GM21528 (cell line): ENCODE measurements at regions not wholly inside any gene's neighbourhood (a gene's known extent, or its start where the extent isn't known, plus 50 kb on each side); places are given as distances from the start of the nearest gene placed in this dataset.
"Not testable (repeated sequence)": the region's sequence is repeated elsewhere in the genome, so short reads cannot be mapped to it uniquely, and the experiment has no call there.

ENCODE experiments used
- ATAC-seq: cut with Tn5 transposase; IDR thresholded peaks from one replicate; pipeline ENCODE4 v1.9.1; 2021; ENCODE audit warnings: mild to moderate bottlenecking, moderate library complexity; ENCODE audit not compliant: unreplicated experiment, low FRiP score

DNA sequence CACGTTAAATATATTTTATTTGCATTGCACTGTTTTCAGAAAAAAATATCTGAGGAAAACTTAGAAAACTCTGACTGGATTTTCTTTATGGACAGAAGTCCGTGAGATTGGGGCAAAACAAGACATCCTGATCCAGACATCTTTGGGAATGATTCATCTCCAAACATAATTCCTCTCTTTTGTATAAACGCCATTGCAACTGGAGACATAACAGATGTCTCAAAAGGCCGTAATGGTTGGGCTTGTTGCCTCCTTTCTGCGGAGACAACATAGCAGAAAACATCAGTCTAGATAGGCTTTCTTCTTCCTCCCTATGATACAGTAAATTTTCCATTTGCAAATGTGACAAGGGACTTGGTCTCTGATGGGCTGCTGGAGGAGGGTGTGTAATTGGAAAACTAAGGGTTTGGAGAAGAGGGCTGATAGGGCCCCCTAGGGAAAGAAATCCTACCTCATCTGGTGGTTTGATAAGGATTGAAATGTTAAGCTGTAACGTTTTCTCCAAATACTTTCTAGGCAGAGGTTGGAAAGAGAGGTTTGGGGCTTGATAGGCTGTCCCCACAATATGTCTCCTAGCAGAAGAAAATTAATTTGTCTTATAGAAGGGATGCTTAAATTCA lies 631.5 kb upstream of the ST8SIA4 start:
- no peak for ATAC-seq

DNA sequence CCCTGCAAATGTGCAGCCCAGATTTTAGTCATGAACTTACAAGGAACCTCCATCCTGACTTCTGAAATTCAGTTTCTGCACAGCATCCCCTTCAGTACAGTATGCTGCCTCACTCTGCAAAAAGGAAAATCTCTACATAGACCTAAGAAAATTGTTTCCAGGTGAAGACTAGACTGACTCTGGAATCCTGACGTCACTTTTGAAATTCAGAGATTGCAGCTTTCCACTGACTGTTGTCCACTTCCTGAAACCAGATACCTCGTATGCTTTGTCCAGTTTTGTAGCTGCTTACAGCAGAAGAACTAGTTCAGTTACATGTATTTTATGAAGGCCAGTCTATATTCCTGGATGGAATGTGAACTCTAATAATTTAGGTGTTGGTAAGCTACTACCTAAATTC lies 629.3 kb upstream of the ST8SIA4 start:
- no peak for ATAC-seq

DNA sequence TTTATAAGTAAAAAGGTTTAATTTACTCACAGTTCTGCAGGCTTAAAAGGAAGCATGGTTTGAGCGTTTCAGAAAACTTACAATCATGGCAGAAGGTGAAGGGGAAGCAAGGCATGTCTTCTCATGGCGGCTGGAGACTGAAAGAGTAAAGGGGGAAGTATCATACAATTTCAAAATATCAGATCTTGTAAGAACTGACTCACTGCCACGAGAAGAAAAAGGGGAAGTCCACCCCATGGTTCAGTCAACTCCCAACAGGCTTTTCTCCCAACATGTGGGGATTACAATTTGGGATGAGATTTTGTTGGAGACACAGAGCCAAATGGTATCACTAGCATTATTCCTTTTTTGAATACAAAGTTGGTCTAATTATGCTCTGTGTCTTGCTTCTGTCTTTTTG lies 627.9 kb upstream of the ST8SIA4 start:
- no peak for ATAC-seq

DNA sequence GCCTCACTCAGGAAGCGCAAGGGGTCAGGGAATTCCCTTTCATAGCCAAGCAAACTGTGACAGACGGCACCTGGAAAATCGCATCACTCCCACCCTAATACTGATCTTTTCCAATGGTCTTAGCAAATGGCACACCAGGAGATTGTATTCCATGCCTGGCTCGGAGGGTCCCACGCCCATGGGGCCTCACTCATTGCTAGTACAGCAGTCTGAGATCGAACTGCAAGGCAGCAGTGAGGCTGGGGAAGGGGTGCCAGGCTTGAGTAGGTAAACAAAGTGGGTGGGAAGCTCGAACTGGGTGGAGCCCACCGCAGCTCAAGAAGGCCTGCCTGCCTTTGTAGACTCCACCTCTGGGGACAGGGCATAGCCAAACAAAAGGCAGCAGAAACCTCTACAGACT lies 626.0 kb upstream of the ST8SIA4 start:
- ATAC-seq = not testable (repeated sequence)

DNA sequence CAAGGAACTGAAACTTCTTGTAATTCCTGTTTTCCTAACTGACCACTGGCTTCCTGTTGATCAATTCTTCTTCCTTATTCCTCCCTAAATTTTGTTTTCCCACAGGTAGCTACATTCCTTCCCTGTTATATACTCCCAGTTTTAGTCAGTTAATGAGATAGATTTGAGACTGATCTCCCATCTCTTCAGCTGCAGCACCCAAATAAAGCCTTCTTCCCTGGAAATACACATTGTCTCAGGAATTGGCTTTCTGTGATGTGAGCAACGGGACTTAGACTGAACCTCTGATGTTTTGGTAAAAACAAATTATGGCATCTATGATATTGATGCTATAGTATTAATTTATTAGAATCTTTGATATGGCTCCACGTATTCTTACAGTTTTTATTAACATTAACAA lies 617.3 kb upstream of the ST8SIA4 start:
- ATAC-seq = no peak

DNA sequence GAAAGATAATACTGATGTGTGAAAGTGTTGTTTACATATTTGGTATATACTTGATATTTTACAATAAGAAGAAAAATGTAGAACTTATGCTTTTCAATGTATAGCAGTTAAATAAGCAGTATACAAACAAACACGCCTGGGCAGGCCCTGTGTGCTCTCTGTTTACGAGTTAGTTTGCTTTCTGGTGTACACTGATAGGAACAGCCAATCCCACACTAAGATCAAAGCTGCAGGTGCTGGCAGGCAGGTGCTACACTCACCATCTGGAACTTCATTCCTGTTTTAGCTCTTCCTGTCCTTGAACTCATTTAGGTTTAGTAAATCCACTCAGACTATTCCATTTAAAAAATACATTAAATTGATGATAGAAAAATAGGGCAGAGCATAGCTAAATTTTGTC lies 614.7 kb upstream of the ST8SIA4 start:
- no peak for ATAC-seq

DNA sequence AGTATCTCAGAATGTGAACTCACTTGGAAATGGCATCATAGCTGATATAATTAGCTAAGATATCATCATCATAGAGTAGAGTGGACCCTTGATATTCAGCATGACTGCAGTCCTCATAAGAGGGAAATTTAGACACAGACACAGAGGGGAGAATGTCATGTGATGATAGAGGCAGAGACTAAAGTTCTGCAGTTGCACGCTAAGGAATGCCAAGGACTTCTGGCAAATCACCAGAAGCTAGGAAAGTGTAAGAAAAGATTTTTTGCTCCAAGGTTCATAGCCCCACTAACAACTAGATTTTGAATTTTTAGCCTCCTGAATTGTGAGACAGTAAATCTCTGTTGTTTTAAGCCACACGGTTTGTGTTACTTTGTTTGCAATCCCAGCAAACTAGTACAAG lies 612.6 kb upstream of the ST8SIA4 start:
- no peak for ATAC-seq

DNA sequence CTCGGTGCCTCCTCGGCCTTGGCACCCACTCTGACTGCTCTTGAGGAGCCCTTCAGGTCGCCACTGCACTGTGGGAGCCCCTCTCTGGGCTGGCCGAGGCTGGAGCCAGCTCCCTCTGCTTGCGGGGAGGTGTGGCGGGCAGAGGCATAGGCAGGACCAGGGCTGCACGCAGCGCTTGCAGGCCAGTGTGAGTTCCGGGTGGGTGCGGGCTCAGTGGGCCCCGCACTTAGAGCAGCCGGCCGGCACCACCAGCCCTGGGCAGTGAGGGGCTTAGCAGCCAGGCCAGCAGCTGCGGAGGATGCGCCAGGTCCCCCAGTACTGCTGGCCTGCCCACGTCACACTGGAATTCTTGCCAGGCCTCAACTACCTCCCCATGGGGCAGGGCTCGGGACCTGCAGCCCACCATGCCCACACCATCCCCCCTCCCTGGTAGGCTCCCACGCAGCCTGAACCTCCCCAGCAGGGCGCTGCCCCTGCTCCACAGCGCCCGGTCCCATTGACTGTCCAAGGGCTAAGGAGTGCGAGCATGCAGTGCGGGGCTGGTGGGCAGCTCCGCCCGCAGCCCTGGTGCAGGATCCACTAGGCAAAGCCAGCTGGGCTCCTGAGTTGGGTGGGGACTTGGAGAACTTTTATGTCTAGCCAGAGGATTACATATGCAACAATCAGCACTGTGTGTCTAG lies 602.9 kb upstream of the ST8SIA4 start:
- ATAC-seq = no peak

DNA sequence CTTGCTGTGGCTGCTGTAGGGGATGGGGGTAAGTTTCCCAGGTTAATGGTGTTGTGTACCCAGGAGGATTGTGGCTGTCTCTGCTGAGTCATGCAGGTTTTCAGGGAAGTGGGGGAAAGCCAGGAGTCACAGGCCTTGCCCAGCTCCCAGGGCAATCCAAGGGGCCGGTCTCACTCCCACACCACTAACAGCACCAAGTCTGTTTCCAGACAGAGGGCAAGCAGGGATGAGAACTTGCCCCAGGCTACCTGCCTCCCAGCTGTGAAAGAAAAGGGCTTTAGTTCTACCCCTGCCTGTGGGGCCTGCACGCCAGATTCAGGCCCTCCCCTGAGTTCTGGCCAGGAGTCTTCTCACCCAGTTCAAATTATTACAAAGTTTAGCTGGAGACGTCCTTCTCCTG lies 579.8 kb upstream of the ST8SIA4 start:
- no peak for ATAC-seq

DNA sequence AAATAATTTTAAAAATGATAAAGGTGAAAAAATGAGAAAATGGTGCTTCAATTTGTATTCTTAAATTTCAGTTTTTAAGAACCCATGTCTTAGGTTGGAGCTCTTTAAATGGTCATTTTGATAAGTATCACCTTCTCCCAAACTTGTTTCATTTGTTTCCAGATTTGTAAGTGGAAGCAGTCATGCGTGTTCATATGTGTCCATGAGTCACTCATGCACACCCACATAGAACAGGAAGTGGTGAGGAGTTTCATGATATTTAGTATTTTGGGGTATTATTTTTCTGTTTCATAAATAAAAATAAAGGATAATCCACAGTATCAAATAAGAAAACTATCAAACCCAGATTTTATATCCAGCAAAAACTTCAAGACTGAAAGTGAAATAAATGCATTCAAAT lies 570.4 kb upstream of the ST8SIA4 start:
- no peak for ATAC-seq

DNA sequence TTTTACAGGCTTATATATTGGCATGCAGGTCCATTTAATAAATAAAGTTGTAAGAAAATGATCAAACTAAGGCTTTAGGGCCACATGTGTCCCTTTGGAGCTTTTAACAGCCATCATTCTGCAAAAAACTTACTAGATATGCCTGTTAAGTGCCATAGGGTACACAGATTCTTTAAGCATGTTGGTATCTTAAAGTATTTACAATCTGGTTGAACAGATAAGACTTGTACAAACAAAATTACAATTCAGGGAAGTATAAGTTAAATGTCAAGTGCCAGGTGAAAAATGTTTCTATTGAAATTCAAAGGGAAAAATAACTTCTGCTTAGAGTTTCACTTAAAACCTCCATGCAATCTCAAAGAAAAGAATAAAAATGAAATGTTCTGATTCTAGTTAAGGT lies 558.4 kb upstream of the ST8SIA4 start:
- ATAC-seq = no peak

DNA sequence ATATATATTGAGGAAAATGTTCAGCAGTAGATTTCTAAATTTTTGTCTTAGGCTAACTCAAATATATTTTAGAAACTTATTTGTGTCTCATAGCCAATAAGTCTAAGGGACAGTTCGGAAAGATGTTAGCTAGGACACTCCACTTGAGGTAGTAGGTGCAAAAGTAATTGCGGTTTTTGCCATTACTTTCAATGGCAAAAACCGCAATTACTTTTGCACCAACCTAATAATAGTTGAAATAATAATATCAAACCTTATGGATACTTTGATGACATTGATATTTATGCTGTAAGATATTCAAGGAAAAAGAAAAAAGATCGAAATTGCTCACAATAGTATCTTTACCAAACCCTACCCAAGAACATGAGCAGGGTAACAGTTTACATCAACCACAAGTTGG lies 555.5 kb upstream of the ST8SIA4 start:
- ATAC-seq = no peak

DNA sequence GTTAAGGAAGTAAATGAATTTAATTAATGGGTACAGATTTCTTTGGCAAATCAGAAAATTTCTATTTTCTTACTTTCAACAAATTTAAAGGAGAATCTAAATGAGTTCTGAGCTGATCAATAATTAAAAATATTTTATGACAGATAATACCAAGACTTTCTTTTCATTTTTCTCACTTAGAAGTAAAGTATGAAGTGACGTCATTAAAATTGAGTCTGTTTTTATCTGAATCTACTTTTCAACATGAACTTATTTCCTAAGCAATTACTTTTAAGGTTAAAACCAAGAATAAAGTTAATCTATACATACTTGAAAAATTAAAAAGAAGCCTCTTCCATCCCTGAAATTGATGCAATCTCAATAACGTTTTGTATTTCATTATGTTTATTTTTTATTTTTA lies 552.8 kb upstream of the ST8SIA4 start:
- ATAC-seq = no peak

DNA sequence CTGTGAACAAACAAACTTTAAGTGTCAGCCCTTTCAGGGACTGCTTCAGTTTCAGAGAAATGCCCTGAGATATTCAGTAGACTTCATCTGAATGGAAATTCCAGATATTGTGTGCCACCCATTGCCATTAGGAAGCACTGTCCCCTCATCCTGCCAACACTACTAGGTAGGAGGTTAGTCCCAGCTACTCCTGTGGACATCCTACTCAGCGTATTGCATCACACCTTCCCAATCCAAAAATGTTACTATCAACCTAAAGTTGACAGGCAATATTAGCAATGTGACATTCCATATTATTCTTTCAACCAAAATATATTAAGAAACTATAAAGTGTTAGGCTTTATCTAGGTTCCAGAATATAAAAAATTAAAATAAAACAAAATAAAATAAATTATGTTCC lies 552.0 kb upstream of the ST8SIA4 start:
- ATAC-seq = no peak

DNA sequence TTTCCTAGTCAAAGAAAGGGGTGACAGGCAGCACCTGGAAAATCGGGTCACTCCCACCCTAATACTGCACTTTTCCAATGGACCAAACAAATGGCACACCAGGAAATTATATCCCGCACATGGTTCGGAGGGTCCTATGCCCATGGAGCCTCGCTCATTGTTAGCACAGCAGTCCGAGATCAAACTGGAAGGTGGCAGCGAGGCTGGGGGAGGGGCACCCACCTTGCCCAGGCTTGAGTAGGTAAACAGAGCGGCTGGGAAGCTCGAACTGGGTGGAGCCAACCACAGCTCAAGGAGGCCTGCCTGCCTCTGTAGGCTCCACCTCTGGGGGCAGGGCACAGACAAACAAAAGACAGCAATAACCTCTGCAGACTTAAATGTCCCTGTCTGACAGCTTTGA lies 539.2 kb upstream of the ST8SIA4 start:
- not testable (repeated sequence) for ATAC-seq

DNA sequence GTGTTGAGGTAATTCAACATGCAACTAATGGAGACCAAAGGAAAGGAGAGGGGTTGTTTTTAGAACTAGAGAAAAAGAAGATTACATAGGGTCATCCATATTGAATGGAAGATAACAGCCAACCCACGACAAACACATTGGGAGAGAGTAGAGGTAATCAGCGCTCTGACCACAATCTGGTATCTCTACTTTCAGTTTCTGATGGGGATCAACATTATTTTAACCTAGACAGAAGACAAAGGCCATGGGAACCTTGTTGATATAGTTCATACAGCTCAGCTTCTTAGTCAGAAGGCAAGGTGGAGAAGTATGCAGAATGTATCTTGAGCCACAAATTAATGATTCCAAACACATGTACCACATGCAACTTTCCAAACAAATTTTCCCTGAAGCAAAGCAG lies 537.1 kb upstream of the ST8SIA4 start:
- no peak for ATAC-seq

DNA sequence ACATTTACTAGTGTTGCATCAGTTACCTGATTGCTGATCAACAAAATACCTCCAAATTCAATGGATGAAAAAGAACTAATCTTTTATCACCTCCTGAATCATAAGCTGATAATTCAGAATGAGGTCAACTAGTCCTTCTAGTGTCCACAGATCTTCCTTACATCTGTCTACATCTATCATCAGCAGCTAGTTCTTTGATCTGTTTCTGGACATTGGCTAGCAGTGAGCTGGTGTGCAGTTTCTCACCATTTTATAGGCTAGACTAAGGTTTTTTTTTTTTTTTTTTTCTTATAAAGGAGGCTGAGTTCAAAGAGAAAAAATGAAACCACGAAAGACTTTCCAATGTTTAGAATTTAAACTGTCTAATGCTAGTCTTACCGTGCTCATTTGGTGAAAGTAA lies 534.3 kb upstream of the ST8SIA4 start:
- ATAC-seq = no peak

DNA sequence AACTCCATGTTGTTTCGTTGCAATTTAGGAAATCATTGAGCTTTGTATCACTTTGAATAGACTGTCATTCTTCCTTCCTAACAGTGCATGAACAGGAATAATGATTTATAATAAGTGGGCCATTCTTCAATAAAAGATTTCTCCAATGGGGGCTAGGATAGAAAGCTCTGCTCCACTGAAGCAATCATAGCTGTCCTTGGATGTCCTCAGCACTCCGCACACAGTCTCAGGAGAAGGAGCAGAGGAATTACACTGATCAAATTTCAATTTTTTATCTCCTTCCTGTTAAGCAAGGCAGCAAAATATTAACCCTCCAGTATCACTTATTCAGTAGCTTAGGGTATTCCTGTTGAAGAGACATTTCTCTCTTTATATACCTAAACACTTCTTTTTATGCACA lies 532.7 kb upstream of the ST8SIA4 start:
- no peak for ATAC-seq

DNA sequence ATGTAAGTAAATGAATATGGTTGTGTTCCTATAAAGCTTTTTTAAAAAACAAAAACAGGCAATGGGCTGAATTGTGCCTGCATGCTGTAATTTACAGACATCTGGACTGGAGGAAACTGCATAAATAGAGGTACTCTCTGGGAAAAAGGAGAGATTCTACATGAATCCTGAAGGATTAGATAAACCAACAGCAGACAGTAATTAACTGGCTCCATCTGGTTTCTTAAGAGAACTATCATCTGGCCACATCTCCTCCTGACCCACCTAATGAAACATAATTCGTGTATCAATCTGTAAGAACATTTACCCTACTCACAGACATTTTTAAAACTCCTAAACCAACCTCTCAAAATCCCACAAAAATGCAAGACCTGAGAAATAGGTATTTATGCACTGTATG lies 528.1 kb upstream of the ST8SIA4 start:
- ATAC-seq = no peak

DNA sequence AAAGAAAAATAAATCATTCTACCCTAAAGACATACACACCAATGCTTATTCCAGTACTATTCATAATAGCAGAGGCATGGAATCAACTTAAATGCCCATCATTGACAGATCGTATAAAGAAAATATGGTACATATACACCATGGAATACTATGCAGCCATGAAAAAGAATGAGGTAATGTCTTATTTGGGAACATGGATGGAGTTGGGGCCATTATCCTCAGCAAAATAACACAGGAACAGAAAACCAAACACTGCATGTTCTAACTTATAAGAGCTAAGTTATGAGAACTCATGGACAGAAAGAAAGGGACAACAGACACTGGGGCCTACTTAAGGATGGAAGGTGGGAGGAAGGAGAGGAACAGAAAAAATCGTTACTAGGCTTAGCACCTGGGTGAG lies 527.5 kb upstream of the ST8SIA4 start:
- no peak for ATAC-seq

DNA sequence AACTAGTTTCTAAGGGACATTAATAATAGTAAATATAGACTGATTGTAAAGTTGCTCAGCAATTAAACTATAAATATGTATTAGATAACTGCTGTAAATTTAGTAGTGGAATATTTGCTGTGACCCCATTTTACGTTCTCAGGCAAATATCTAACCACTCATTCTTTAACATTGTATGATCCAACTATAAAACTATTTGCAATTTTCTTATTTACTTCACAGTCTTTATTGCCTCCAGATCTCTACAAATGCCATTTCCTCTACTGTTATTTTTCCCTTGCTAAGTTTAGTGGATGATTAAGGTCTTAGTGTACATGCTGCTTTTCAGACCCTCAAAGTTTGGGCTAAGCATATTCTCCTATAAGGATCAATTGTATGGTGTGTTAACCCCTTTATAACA lies 526.2 kb upstream of the ST8SIA4 start:
- ATAC-seq = no peak

DNA sequence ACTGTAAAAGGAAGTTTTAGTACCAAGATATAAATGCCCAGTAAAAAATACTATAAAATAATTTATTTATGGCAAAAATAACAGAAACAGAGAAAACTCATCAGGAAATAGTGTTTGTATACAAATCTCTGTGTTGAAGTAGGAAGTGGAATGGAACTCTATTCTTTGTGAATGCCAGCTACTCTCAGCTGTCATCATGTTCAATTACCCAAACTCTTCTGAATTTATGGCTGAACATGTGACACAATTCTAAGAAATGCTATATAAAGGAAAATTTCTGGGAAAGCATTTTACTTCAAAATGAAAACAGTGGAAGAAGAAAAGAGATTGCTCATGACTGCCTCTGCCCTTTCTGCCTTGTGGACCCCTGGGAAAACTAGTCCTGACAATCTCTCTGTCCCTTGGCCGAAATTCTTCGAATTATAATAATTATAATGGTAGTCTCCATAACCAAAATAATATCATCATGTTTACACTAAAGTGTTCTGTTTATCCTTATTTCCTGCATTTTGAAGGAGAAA lies 522.3 kb upstream of the ST8SIA4 start:
- no peak for ATAC-seq
